ENCODE measurements at regions not wholly inside any gene's neighbourhood (a gene's known extent, or its start where the extent isn't known, plus 50 kb on each side); places are given as distances from the start of the nearest gene placed in this dataset.

GRCh38 chr4:171644430-171645057 is 168.7 kb upstream of the GALNTL6 start:
- intact Hi-C loops (cut with DNase I, micrococcal nuclease): no loop called here
- ATAC-seq (no peak), DNase-seq (no peak)

GRCh38 chr4:171639540-171639939 is 173.7 kb upstream of the GALNTL6 start:
- intact Hi-C loops (cut with DNase I, micrococcal nuclease): no loop called here
- no peak for ATAC-seq
- DNase-seq: no peak

GRCh38 chr4:171636606-171637005 is 176.6 kb upstream of the GALNTL6 start:
- no peak for DNase-seq
- ATAC-seq: no peak
- intact Hi-C loops (cut with DNase I, micrococcal nuclease): no loop called here

- ATAC-seq (no peak), DNase-seq (no peak)
- intact Hi-C loops (cut with DNase I, micrococcal nuclease): no loop called here
Measured at GRCh38 chr4:171629737-171630136, 183.5 kb upstream of the GALNTL6 start.

- DNase-seq (no peak), ATAC-seq (no peak)
- intact Hi-C loops (cut with DNase I, micrococcal nuclease): no loop called here
Measured at GRCh38 chr4:171629182-171629581, 184.0 kb upstream of the GALNTL6 start.

- DNase-seq: no peak
- ATAC-seq: no peak
- intact Hi-C loops (cut with DNase I, micrococcal nuclease): no loop called here
Measured at GRCh38 chr4:171626554-171626953, 186.7 kb upstream of the GALNTL6 start.

- no peak for DNase-seq
- no peak for ATAC-seq
- intact Hi-C loops (cut with DNase I, micrococcal nuclease): no loop called here
Measured at GRCh38 chr4:171622729-171623128, 190.5 kb upstream of the GALNTL6 start.

GRCh38 chr4:171621646-171622045 is 191.6 kb upstream of the GALNTL6 start:
- DNase-seq (no peak), ATAC-seq (no peak)
- intact Hi-C loops (cut with DNase I, micrococcal nuclease): no loop called here

GRCh38 chr4:171612907-171613306 is 200.3 kb upstream of the GALNTL6 start:
- DNase-seq (no peak), ATAC-seq (no peak)
- intact Hi-C loops (cut with DNase I, micrococcal nuclease): no loop called here

GRCh38 chr4:171602638-171603355 is 210.4 kb upstream of the GALNTL6 start:
- ATAC-seq (no peak), DNase-seq (no peak)
- intact Hi-C loops (cut with DNase I, micrococcal nuclease): no loop called here

GRCh38 chr4:171601091-171601490 is 212.1 kb upstream of the GALNTL6 start:
- DNase-seq (no peak), ATAC-seq (no peak)
- intact Hi-C loops (cut with DNase I, micrococcal nuclease): no loop called here

- intact Hi-C loops (cut with DNase I, micrococcal nuclease): no loop called here
- no peak for ATAC-seq
- no peak for DNase-seq
Measured at GRCh38 chr4:171599628-171600027, 213.6 kb upstream of the GALNTL6 start.

- ATAC-seq: no peak
- intact Hi-C loops (cut with DNase I, micrococcal nuclease): no loop called here
- DNase-seq: no peak
Measured at GRCh38 chr4:171594293-171594692, 218.9 kb upstream of the GALNTL6 start.

GRCh38 chr4:171590716-171591115 is 222.5 kb upstream of the GALNTL6 start:
- DNase-seq: no peak
- intact Hi-C loops (cut with DNase I, micrococcal nuclease): no loop called here
- ATAC-seq: no peak

GRCh38 chr4:171588764-171589163 is 224.4 kb upstream of the GALNTL6 start:
- intact Hi-C loops (cut with DNase I, micrococcal nuclease): no loop called here
- DNase-seq (no peak), ATAC-seq (no peak)

GRCh38 chr4:171588051-171588545 is 225.1 kb upstream of the GALNTL6 start:
- intact Hi-C loops (cut with DNase I, micrococcal nuclease): no loop called here
- DNase-seq (no peak), ATAC-seq (no peak)

- DNase-seq (no peak), ATAC-seq (no peak)
- intact Hi-C loops (cut with DNase I, micrococcal nuclease): no loop called here
Measured at GRCh38 chr4:171583790-171584189, 229.4 kb upstream of the GALNTL6 start.

GRCh38 chr4:171582961-171583581 is 230.1 kb upstream of the GALNTL6 start:
- no peak for ATAC-seq
- DNase-seq: no peak
- intact Hi-C loops (cut with DNase I, micrococcal nuclease): no loop called here

GRCh38 chr4:171573181-171573580 is 240.0 kb upstream of the GALNTL6 start:
- DNase-seq: no peak
- intact Hi-C loops (cut with DNase I, micrococcal nuclease): no loop called here
- no peak for ATAC-seq

- no peak for DNase-seq
- intact Hi-C loops (cut with DNase I, micrococcal nuclease): no loop called here
- ATAC-seq: no peak
Measured at GRCh38 chr4:171565130-171565788, 247.9 kb upstream of the GALNTL6 start.
